ENCODE measurements at regions not wholly inside any gene's neighbourhood (a gene's known extent, or its start where the extent isn't known, plus 50 kb on each side); places are given as distances from the start of the nearest gene placed in this dataset.

- DNase-seq (no peak), ATAC-seq (no peak)
- Histone ChIP-seq H3K9me3 (no peaks in the 10 kb centered on the region), H3K27ac (no peak overlapping the region), H3K36me3 (ENCODE audit: insufficient read depth in 1 of 2, low read depth in 1 of 2) (no peaks in the 10 kb centered on the region), H3K27me3 (ENCODE audit: insufficient read depth in 3 of 3, low read length in 2 of 3) (no peaks in the 10 kb centered on the region), H3K4me3 (no peak overlapping the region), H3K4me1 (no peaks in the 10 kb centered on the region)
- no peak for TF ChIP-seq CTCF (IDR thresholded peaks at IDR 0.05)
- intact Hi-C loops (cut with DNase I): no loop called here
- 64 to 68% (median 65%) methylated on average over 3 of the region's 3 CpGs for WGBS, 3 donors
Measured at GRCh38 chr5:88486431-88486830, 217.8 kb upstream of the TMEM161B start.

- H3K4me3 ChIP-seq: no peak overlapping the region
- intact Hi-C loops (cut with DNase I): no loop called here
- H3K4me1 ChIP-seq: no peaks in the 10 kb centered on the region
- ATAC-seq (no peak), DNase-seq (no peak)
- no peak for TF ChIP-seq CTCF (IDR thresholded peaks at IDR 0.05)
- no peaks in the 10 kb centered on the region for H3K9me3 ChIP-seq
- no peaks in the 10 kb centered on the region for H3K27me3 ChIP-seq (ENCODE audit: insufficient read depth in 3 of 3, low read length in 2 of 3)
- 73 to 85% (median 75%) methylated on average over 1 of the region's 1 CpG for WGBS, 3 donors
- H3K36me3 ChIP-seq (ENCODE audit: insufficient read depth in 1 of 2, low read depth in 1 of 2): no peaks in the 10 kb centered on the region
- no peak overlapping the region for H3K27ac ChIP-seq
Measured at GRCh38 chr5:88485531-88485930, 216.9 kb upstream of the TMEM161B start.

- DNase-seq: no peak
- no peaks in the 10 kb centered on the region for H3K36me3 ChIP-seq (ENCODE audit: insufficient read depth in 1 of 2, low read depth in 1 of 2)
- H3K9me3 ChIP-seq: no peaks in the 10 kb centered on the region
- no peaks in the 10 kb centered on the region for H3K4me1 ChIP-seq
- ATAC-seq: no peak
- no peaks in the 10 kb centered on the region for H3K27me3 ChIP-seq (ENCODE audit: insufficient read depth in 3 of 3, low read length in 2 of 3)
- H3K4me3 ChIP-seq: no peak overlapping the region
- WGBS, 3 donors: 86 to 89% (median 89%) methylated on average over 10 of the region's 10 CpGs
- intact Hi-C loops (cut with DNase I): no loop called here
- TF ChIP-seq CTCF (IDR thresholded peaks at IDR 0.05): no peak
- no peak overlapping the region for H3K27ac ChIP-seq
Measured at GRCh38 chr5:88483964-88484672, 215.5 kb upstream of the TMEM161B start.

DNA sequence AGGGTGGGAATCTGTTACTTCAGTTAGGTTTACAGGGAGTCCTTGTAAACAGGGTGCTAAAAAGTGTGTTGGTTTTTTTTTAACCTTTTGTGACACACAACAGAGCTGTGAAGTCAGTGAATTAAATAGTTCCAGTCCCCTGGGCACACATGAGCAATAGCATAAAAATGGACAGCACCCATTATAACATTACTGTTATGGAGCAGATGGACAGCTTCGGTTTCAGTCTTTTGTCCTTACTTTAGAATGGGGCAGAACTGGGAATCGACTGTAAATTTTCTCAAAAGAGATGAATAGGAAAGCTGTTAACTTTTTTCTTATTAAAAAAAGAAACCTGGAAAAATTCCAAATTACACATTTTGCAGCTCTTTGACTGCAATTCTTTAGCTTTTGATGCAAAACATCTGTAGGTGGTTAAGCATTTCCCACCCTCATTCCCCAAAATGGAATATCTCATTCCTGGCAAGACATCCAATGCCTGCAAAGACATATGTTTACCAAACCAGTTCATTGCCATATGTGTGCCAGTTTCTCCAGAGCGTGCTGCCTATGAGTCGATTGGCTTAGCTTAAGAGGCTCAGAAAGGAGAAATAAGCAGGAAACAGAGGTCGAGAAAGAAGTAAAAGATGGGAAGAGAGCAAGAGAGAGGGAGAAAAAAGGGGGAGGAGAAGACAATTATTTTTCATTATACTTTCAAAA, 212.3 kb upstream of the TMEM161B start:
- intact Hi-C loops (cut with DNase I): no loop called here
- no peaks in the 10 kb centered on the region for H3K9me3 ChIP-seq
- ATAC-seq: no peak
- TF ChIP-seq CTCF (IDR thresholded peaks at IDR 0.05): no peak
- no peaks in the 10 kb centered on the region for H3K36me3 ChIP-seq (ENCODE audit: insufficient read depth in 1 of 2, low read depth in 1 of 2)
- H3K27me3 ChIP-seq (ENCODE audit: insufficient read depth in 3 of 3, low read length in 2 of 3): no peaks in the 10 kb centered on the region
- DNase-seq: no peak
- no peaks in the 10 kb centered on the region for H3K4me1 ChIP-seq
- no peak overlapping the region for H3K4me3 ChIP-seq
- no peak overlapping the region for H3K27ac ChIP-seq
- WGBS, 3 donors: 35 to 36% (median 35%) methylated on average over 5 of the region's 5 CpGs
